Calu3 (cell line): ENCODE measurements at regions not wholly inside any gene's neighbourhood (a gene's known extent, or its start where the extent isn't known, plus 50 kb on each side); places are given as distances from the start of the nearest gene placed in this dataset.

ENCODE experiments used
- BruUV-seq: library from RNA; stranded (reverse); fragments of 400-500 nt; replicated peaks from 2 replicates; lab custom pipeline; 2021; lab: Mats Ljungman, UMichigan
- CTCF ChIA-PET: fragments of 300-600 bp; sonication (Branson Sonifier 250); formaldehyde crosslinking; loops from one replicate; lab custom pipeline; 2022; ENCODE audit warnings: antibody characterized with exemption; lab: Charles Lee
- DNase-seq: peaks from one replicate; pipeline ENCODE4 v3.0.0; 2022
- H3K27ac Mint-ChIP-seq: one replicate; pipeline ENCODE4 v1.8.0; 2022; ENCODE audit warnings: mixed read lengths; ENCODE audit not compliant: unreplicated experiment
- H3K27me3 Mint-ChIP-seq: one replicate; pipeline ENCODE4 v1.8.0; 2022; ENCODE audit warnings: mixed read lengths; ENCODE audit not compliant: unreplicated experiment
- H3K36me3 Mint-ChIP-seq: one replicate; pipeline ENCODE4 v1.8.0; 2022; ENCODE audit warnings: mild to moderate bottlenecking, moderate library complexity, mixed read lengths; ENCODE audit not compliant: insufficient read depth, unreplicated experiment
- H3K4me1 Mint-ChIP-seq: one replicate; pipeline ENCODE4 v1.8.0; 2022; ENCODE audit warnings: mild to moderate bottlenecking, low read depth, mixed read lengths; ENCODE audit not compliant: unreplicated experiment
- H3K4me3 Mint-ChIP-seq: one replicate; pipeline ENCODE4 v1.8.0; 2022; ENCODE audit warnings: mild to moderate bottlenecking, low read depth, moderate library complexity, mixed read lengths; ENCODE audit not compliant: unreplicated experiment
- H3K9me3 Mint-ChIP-seq: one replicate; pipeline ENCODE4 v1.8.0; 2022; ENCODE audit warnings: low read depth, mixed read lengths; ENCODE audit not compliant: unreplicated experiment
- intact Hi-C: fragments of 100-400 bp; cut with micrococcal nuclease; formaldehyde crosslinking; loops from one replicate; pipeline ENCODE4 v1.10.0; 2022; ENCODE audit not compliant: unreplicated experiment
- TF ChIP-seq, protein P1 (sequence below): fragments of 200-600 bp; IDR thresholded peaks from one replicate; pipeline ENCODE4 v1.8.0; 2022; ENCODE audit warnings: antibody characterized with exemption; ENCODE audit not compliant: unreplicated experiment

DNA sequence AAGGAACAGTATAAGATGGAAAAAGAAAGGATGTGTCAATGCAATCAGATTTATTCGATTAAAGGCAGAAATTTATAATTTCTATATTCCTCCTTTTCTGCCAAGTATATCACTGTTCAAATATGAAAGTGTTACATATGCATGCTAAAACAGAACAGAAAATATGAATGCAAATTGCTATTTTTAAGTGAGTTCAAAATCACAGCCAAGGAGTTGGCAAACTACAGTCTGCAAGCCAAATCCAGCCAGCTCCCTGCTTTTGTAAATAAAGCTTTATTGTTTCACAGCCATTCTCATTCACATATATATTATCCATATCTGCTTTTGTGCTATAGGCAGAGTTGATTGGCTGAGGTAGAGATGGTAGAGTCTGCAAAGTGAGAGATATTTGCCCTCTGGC is 747.2 kb downstream of the ANKRD7 start:
- intact Hi-C loops = no loop called here
- H3K36me3 Mint-ChIP-seq = no peaks in the 10 kb centered on the region
- no peak overlapping the region for H3K27ac Mint-ChIP-seq
- CTCF ChIA-PET = no interaction called here
- no TSS peak for BruUV-seq
- DNase-seq = no peak
- TF ChIP-seq, protein P1, sequence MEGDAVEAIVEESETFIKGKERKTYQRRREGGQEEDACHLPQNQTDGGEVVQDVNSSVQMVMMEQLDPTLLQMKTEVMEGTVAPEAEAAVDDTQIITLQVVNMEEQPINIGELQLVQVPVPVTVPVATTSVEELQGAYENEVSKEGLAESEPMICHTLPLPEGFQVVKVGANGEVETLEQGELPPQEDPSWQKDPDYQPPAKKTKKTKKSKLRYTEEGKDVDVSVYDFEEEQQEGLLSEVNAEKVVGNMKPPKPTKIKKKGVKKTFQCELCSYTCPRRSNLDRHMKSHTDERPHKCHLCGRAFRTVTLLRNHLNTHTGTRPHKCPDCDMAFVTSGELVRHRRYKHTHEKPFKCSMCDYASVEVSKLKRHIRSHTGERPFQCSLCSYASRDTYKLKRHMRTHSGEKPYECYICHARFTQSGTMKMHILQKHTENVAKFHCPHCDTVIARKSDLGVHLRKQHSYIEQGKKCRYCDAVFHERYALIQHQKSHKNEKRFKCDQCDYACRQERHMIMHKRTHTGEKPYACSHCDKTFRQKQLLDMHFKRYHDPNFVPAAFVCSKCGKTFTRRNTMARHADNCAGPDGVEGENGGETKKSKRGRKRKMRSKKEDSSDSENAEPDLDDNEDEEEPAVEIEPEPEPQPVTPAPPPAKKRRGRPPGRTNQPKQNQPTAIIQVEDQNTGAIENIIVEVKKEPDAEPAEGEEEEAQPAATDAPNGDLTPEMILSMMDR = no peak
- H3K27me3 Mint-ChIP-seq = no peaks in the 10 kb centered on the region
- H3K4me1 Mint-ChIP-seq = peaks cover 11% of the 10 kb centered on the region
- no peaks in the 10 kb centered on the region for H3K9me3 Mint-ChIP-seq
- H3K4me3 Mint-ChIP-seq = no peak overlapping the region

DNA sequence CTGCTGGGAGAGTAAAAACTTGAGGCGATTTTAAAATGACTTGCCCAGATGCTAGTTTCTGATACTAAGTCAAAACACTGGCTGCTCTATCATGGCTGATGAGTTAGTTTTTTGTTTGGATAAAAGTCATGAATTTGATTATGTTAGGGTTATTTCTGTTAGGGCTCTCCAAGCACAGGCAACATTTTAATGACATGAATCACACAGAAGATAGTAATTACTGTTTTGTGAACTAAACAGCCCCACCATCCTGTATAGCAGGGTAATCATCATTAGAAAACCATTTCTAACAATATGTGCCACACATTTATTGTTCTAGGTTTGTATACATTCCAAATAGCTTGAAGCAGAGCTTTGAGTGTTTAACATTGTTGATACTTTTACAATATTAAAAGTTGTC is 750.3 kb downstream of the ANKRD7 start:
- Mint-ChIP-seq H3K36me3 (no peaks in the 10 kb centered on the region), H3K4me1 (no peaks in the 10 kb centered on the region), H3K27ac (no peak overlapping the region), H3K9me3 (no peaks in the 10 kb centered on the region), H3K27me3 (no peaks in the 10 kb centered on the region), H3K4me3 (no peak overlapping the region)
- BruUV-seq = no TSS peak
- DNase-seq = no peak
- CTCF ChIA-PET = no interaction called here
- intact Hi-C loops = no loop called here
- TF ChIP-seq, protein P1 = no peak

DNA sequence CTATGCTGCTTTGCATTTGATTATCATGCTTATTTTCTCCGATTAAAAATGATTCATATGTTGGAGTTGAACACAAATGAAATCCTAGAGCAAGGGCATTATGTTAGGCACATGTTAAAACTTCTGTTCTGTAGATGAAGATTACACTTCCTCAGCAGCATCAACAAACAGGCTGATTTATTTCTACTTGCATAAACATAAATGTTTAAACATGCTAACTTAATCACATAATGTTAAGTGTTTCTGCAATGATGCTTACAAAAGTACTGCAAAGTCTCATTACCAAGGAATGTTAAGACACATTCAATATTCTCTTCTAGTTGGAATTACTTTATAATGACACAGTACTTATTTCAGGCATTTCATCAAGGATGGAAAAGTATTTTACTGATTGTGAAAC is 770.8 kb downstream of the ANKRD7 start:
- CTCF ChIA-PET = no interaction called here
- Mint-ChIP-seq H3K36me3 (no peaks in the 10 kb centered on the region), H3K27ac (no peak overlapping the region), H3K27me3 (no peaks in the 10 kb centered on the region), H3K4me1 (no peaks in the 10 kb centered on the region), H3K9me3 (no peaks in the 10 kb centered on the region), H3K4me3 (no peak overlapping the region)
- DNase-seq = no peak
- intact Hi-C loops = no loop called here
- TF ChIP-seq, protein P1 = no peak
- no TSS peak for BruUV-seq

DNA sequence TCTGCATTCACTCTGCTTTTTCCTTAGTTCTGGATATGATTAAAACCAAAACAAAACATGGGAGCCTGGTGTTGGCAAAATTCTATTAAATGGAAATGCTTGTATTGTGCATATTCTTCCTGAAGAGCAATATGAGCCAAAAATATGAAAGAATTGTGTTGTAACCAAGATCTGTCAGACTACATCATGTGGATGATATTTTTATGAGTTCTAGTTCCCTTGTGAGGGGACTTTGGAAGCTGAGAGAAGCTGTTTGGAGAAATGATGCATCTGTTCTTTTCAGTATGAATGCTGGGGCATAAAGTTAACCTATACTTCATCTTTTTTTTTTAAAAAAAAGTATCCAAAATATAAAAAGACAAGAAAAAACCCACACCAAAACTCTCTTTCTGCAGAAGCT is 782.7 kb downstream of the ANKRD7 start:
- H3K27me3 Mint-ChIP-seq = no peaks in the 10 kb centered on the region
- H3K4me1 Mint-ChIP-seq = no peaks in the 10 kb centered on the region
- H3K9me3 Mint-ChIP-seq = no peaks in the 10 kb centered on the region
- intact Hi-C loops = no loop called here
- no TSS peak for BruUV-seq
- no peaks in the 10 kb centered on the region for H3K36me3 Mint-ChIP-seq
- DNase-seq = no peak
- H3K4me3 Mint-ChIP-seq = no peak overlapping the region
- no peak overlapping the region for H3K27ac Mint-ChIP-seq
- CTCF ChIA-PET = no interaction called here
- TF ChIP-seq, protein P1 = no peak

DNA sequence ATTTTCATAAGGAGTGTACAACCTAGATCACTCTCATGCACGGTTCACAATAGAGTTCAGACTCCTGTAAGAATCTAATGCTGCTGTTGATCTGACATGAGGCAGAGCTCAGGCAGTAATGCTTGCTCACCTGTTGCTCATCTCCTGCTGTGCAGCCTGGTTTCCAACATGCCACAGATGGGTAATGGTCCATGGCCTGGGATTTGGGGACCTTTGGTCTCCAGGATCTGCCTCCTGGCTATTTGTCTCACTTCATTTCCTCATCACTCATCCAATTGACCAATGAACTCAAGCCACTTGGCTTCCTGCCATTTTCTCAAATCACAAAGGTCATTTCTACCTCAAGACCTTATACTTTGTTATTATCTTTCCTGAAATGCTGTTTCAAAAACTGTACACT is 786.1 kb downstream of the ANKRD7 start:
- intact Hi-C loops = no loop called here
- H3K27me3 Mint-ChIP-seq = no peaks in the 10 kb centered on the region

More for the DNA sequence above, 786.1 kb downstream of the ANKRD7 start:
- Mint-ChIP-seq H3K4me1 (no peaks in the 10 kb centered on the region), H3K36me3 (no peaks in the 10 kb centered on the region), H3K27ac (no peak overlapping the region), H3K9me3 (no peaks in the 10 kb centered on the region), H3K4me3 (no peak overlapping the region)
- no peak for DNase-seq
- TF ChIP-seq, protein P1 = no peak
- BruUV-seq = no TSS peak
- CTCF ChIA-PET = no interaction called here
